ENCODE measurements at regions not wholly inside any gene's neighbourhood (a gene's known extent, or its start where the extent isn't known, plus 50 kb on each side); places are given as distances from the start of the nearest gene placed in this dataset.
"Not testable (repeated sequence)": the region's sequence is repeated elsewhere in the genome, so short reads cannot be mapped to it uniquely, and the experiment has no call there.

GRCh38 chr4:58303456-58303855 lies 1193.3 kb upstream of the IGFBP7 start:
- H3K27me3 ChIP-seq (ENCODE audit: insufficient read depth, low read length, poor library complexity): no peaks in the 10 kb centered on the region
- H3K79me2 ChIP-seq (ENCODE audit: control insufficient read depth, insufficient read depth, low read length): no peaks in the 10 kb centered on the region

GRCh38 chr4:58301376-58301999 lies 1191.3 kb upstream of the IGFBP7 start:
- H2BK120ac ChIP-seq (ENCODE audit: low read depth, low read length): no peak overlapping the region
- no peak overlapping the region for H4K5ac ChIP-seq (ENCODE audit: low read length)
- H3K4me3 ChIP-seq (ENCODE audit: low read length): no peak overlapping the region
- H3K36me3 ChIP-seq (ENCODE audit: control insufficient read depth, insufficient read depth, low read length): no peaks in the 10 kb centered on the region
- H3K18ac ChIP-seq (ENCODE audit: low read length): no peak overlapping the region
- H2BK5ac ChIP-seq (ENCODE audit: low read length): no peak overlapping the region
- H2BK15ac ChIP-seq (replicated peaks; ENCODE audit: low read depth): no peak overlapping the region
- H3K79me1 ChIP-seq (ENCODE audit: low read length): no peaks in the 10 kb centered on the region
- DNase-seq: peak; percentile 97
- H3K27ac ChIP-seq (ENCODE audit: low read depth, low read length): no peak overlapping the region
- H3K23ac ChIP-seq (ENCODE audit: low read length): no peak overlapping the region
- no peaks in the 10 kb centered on the region for H3K4me1 ChIP-seq (ENCODE audit: control insufficient read depth, low read depth, low read length)
- no peak overlapping the region for H3K4ac ChIP-seq (ENCODE audit: low read depth, low read length)
- H3K9ac ChIP-seq (ENCODE audit: low read length): no peak overlapping the region
- peak overlapping the region; percentile 28 for H4K8ac ChIP-seq (ENCODE audit: low read depth, low read length)
- H3K79me2 ChIP-seq (ENCODE audit: control insufficient read depth, insufficient read depth, low read length): no peaks in the 10 kb centered on the region
- H3K27me3 ChIP-seq (ENCODE audit: insufficient read depth, low read length, poor library complexity): no peaks in the 10 kb centered on the region
- H2AK5ac ChIP-seq (ENCODE audit: low read length): no peak overlapping the region
- WGBS (ENCODE audit: extremely low coverage, insufficient coverage, low lambda C conversion rate): no CpG with 5 or more reads among the region's 2 CpGs
- no peak overlapping the region for H3K56ac ChIP-seq (ENCODE audit: low read length)
- H3K4me2 ChIP-seq (ENCODE audit: low read length): no peak overlapping the region

More at GRCh38 chr4:58303456-58303855, 1193.3 kb upstream of the IGFBP7 start:
- Histone ChIP-seq H3K4me3 (ENCODE audit: low read length) (no peak overlapping the region), H4K5ac (ENCODE audit: low read length) (no peak overlapping the region), H2BK5ac (ENCODE audit: low read length) (no peak overlapping the region), H3K27ac (ENCODE audit: low read depth, low read length) (no peak overlapping the region), H4K8ac (ENCODE audit: low read depth, low read length) (no peak overlapping the region), H3K18ac (ENCODE audit: low read length) (no peak overlapping the region), H3K9ac (ENCODE audit: low read length) (no peak overlapping the region), H3K79me1 (ENCODE audit: low read length) (no peaks in the 10 kb centered on the region), H3K4ac (ENCODE audit: low read depth, low read length) (no peak overlapping the region), H2AK5ac (ENCODE audit: low read length) (no peak overlapping the region), H2BK15ac (replicated peaks; ENCODE audit: low read depth) (no peak overlapping the region), H3K36me3 (ENCODE audit: control insufficient read depth, insufficient read depth, low read length) (no peaks in the 10 kb centered on the region), H2BK120ac (ENCODE audit: low read depth, low read length) (no peak overlapping the region), H3K23ac (ENCODE audit: low read length) (no peak overlapping the region), H3K4me2 (ENCODE audit: low read length) (no peak overlapping the region), H3K4me1 (ENCODE audit: control insufficient read depth, low read depth, low read length) (no peaks in the 10 kb centered on the region), H3K56ac (ENCODE audit: low read length) (no peak overlapping the region)
- DNase-seq: no peak
- WGBS (ENCODE audit: extremely low coverage, insufficient coverage, low lambda C conversion rate): no CpG with 5 or more reads among the region's 1 CpG

GRCh38 chr4:58286335-58286734 lies 1176.2 kb upstream of the IGFBP7 start:
- no peak for DNase-seq
- WGBS (ENCODE audit: extremely low coverage, insufficient coverage, low lambda C conversion rate): no CpG with 5 or more reads among the region's 4 CpGs
- Histone ChIP-seq H3K4me2 (ENCODE audit: low read length) (no peak overlapping the region), H3K27me3 (ENCODE audit: insufficient read depth, low read length, poor library complexity) (no peaks in the 10 kb centered on the region), H4K8ac (ENCODE audit: low read depth, low read length) (no peak overlapping the region), H3K4ac (ENCODE audit: low read depth, low read length) (no peak overlapping the region), H4K5ac (ENCODE audit: low read length) (no peak overlapping the region), H3K4me1 (ENCODE audit: control insufficient read depth, low read depth, low read length) (no peaks in the 10 kb centered on the region), H2BK120ac (ENCODE audit: low read depth, low read length) (no peak overlapping the region), H3K79me2 (ENCODE audit: control insufficient read depth, insufficient read depth, low read length) (no peaks in the 10 kb centered on the region), H2AK5ac (ENCODE audit: low read length) (no peak overlapping the region), H2BK15ac (replicated peaks; ENCODE audit: low read depth) (no peak overlapping the region), H3K79me1 (ENCODE audit: low read length) (no peaks in the 10 kb centered on the region), H3K56ac (ENCODE audit: low read length) (no peak overlapping the region), H3K4me3 (ENCODE audit: low read length) (no peak overlapping the region), H3K18ac (ENCODE audit: low read length) (no peak overlapping the region), H3K36me3 (ENCODE audit: control insufficient read depth, insufficient read depth, low read length) (no peaks in the 10 kb centered on the region), H3K23ac (ENCODE audit: low read length) (no peak overlapping the region), H3K9ac (ENCODE audit: low read length) (no peak overlapping the region), H2BK5ac (ENCODE audit: low read length) (no peak overlapping the region), H3K27ac (ENCODE audit: low read depth, low read length) (no peak overlapping the region)

GRCh38 chr4:58280928-58281327 lies 1170.7 kb upstream of the IGFBP7 start:
- H3K27ac ChIP-seq (ENCODE audit: low read depth, low read length); H3K56ac ChIP-seq (ENCODE audit: low read length); H2BK5ac ChIP-seq (ENCODE audit: low read length); H2AK5ac ChIP-seq (ENCODE audit: low read length); H3K23ac ChIP-seq (ENCODE audit: low read length); H3K36me3 ChIP-seq (ENCODE audit: control insufficient read depth, insufficient read depth, low read length); H4K8ac ChIP-seq (ENCODE audit: low read depth, low read length); H2BK15ac ChIP-seq (replicated peaks; ENCODE audit: low read depth); H3K4me3 ChIP-seq (ENCODE audit: low read length); H3K79me1 ChIP-seq (ENCODE audit: low read length); H3K79me2 ChIP-seq (ENCODE audit: control insufficient read depth, insufficient read depth, low read length); DNase-seq; H2BK120ac ChIP-seq (ENCODE audit: low read depth, low read length); H3K27me3 ChIP-seq (ENCODE audit: insufficient read depth, low read length, poor library complexity); H3K4me2 ChIP-seq (ENCODE audit: low read length); H3K4me1 ChIP-seq (ENCODE audit: control insufficient read depth, low read depth, low read length); H3K18ac ChIP-seq (ENCODE audit: low read length); H3K4ac ChIP-seq (ENCODE audit: low read depth, low read length); H4K5ac ChIP-seq (ENCODE audit: low read length); H3K9ac ChIP-seq (ENCODE audit: low read length): not testable (repeated sequence)
- WGBS (ENCODE audit: extremely low coverage, insufficient coverage, low lambda C conversion rate): no CpG with 5 or more reads among the region's 2 CpGs

GRCh38 chr4:58275856-58276255 lies 1165.7 kb upstream of the IGFBP7 start:
- H3K27ac ChIP-seq (ENCODE audit: low read depth, low read length): no peak overlapping the region
- DNase-seq: no peak
- H3K9ac ChIP-seq (ENCODE audit: low read length): no peak overlapping the region

GRCh38 chr4:58274553-58274952 lies 1164.4 kb upstream of the IGFBP7 start:
- H3K4ac ChIP-seq (ENCODE audit: low read depth, low read length): no peak overlapping the region
- no peak overlapping the region for H3K9ac ChIP-seq (ENCODE audit: low read length)
- no peak overlapping the region for H3K4me3 ChIP-seq (ENCODE audit: low read length)

More at GRCh38 chr4:58275856-58276255, 1165.7 kb upstream of the IGFBP7 start:
- Histone ChIP-seq H3K18ac (ENCODE audit: low read length) (no peak overlapping the region), H3K56ac (ENCODE audit: low read length) (no peak overlapping the region), H3K79me1 (ENCODE audit: low read length) (no peaks in the 10 kb centered on the region), H4K5ac (ENCODE audit: low read length) (no peak overlapping the region), H3K36me3 (ENCODE audit: control insufficient read depth, insufficient read depth, low read length) (no peaks in the 10 kb centered on the region), H3K27me3 (ENCODE audit: insufficient read depth, low read length, poor library complexity) (no peaks in the 10 kb centered on the region), H4K8ac (ENCODE audit: low read depth, low read length) (no peak overlapping the region), H2BK15ac (replicated peaks; ENCODE audit: low read depth) (no peak overlapping the region), H3K79me2 (ENCODE audit: control insufficient read depth, insufficient read depth, low read length) (no peaks in the 10 kb centered on the region), H3K4ac (ENCODE audit: low read depth, low read length) (no peak overlapping the region), H3K23ac (ENCODE audit: low read length) (no peak overlapping the region), H2BK120ac (ENCODE audit: low read depth, low read length) (no peak overlapping the region), H2BK5ac (ENCODE audit: low read length) (no peak overlapping the region), H3K4me1 (ENCODE audit: control insufficient read depth, low read depth, low read length) (no peaks in the 10 kb centered on the region), H3K4me2 (ENCODE audit: low read length) (no peak overlapping the region), H3K4me3 (ENCODE audit: low read length) (no peak overlapping the region), H2AK5ac (ENCODE audit: low read length) (no peak overlapping the region)
- no CpG with 5 or more reads among the region's 1 CpG for WGBS (ENCODE audit: extremely low coverage, insufficient coverage, low lambda C conversion rate)

More at GRCh38 chr4:58274553-58274952, 1164.4 kb upstream of the IGFBP7 start:
- Histone ChIP-seq H4K8ac (ENCODE audit: low read depth, low read length) (no peak overlapping the region), H2BK15ac (replicated peaks; ENCODE audit: low read depth) (no peak overlapping the region), H3K18ac (ENCODE audit: low read length) (no peak overlapping the region), H3K27me3 (ENCODE audit: insufficient read depth, low read length, poor library complexity) (no peaks in the 10 kb centered on the region), H2BK5ac (ENCODE audit: low read length) (no peak overlapping the region), H3K56ac (ENCODE audit: low read length) (no peak overlapping the region), H2AK5ac (ENCODE audit: low read length) (no peak overlapping the region), H3K4me2 (ENCODE audit: low read length) (no peak overlapping the region), H2BK120ac (ENCODE audit: low read depth, low read length) (no peak overlapping the region), H3K79me1 (ENCODE audit: low read length) (no peaks in the 10 kb centered on the region), H3K36me3 (ENCODE audit: control insufficient read depth, insufficient read depth, low read length) (no peaks in the 10 kb centered on the region), H3K79me2 (ENCODE audit: control insufficient read depth, insufficient read depth, low read length) (no peaks in the 10 kb centered on the region), H3K4me1 (ENCODE audit: control insufficient read depth, low read depth, low read length) (no peaks in the 10 kb centered on the region), H4K5ac (ENCODE audit: low read length) (no peak overlapping the region), H3K23ac (ENCODE audit: low read length) (no peak overlapping the region), H3K27ac (ENCODE audit: low read depth, low read length) (no peak overlapping the region)
- no CpG with 5 or more reads among the region's 5 CpGs for WGBS (ENCODE audit: extremely low coverage, insufficient coverage, low lambda C conversion rate)
- no peak for DNase-seq

All from mesendoderm (in vitro differentiated cells).